Limb (tissue), 2 donors: ENCODE measurements at regions not wholly inside any gene's neighbourhood (a gene's known extent, or its start where the extent isn't known, plus 50 kb on each side); places are given as distances from the start of the nearest gene placed in this dataset.

Source experiments
- DNase-seq, 2 donors: peaks; one replicate each; pipeline ENCODE4 v3.0.0-alpha.2; 2016; ENCODE audit errors: extremely low spot score in 2 of 2

DNA sequence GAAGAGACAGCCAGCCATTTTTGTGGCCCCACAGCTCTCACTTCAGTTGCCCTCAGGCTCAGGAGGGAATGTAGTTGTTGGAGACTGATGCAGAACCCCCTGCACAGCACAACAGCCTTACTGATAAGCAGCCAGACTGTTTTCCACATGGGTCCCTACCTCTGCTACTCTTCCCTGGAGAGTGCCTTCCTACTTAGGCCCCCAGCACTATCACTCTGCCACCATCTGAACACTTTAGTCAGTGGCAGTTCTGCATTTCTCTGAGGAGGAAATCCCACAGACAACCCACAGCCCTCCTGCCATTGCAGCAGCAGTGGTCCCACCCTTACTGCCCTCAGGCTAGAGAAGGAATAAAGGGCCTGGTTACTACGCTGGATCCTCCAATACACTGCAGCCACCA, 61.8 kb upstream of the PTPRD start:
- no peak for DNase-seq

GRCh38 chr9:10678010-10678409, 65.2 kb upstream of the PTPRD start:
- DNase-seq: no peak

GRCh38 chr9:10678790-10679189, 66.0 kb upstream of the PTPRD start:
- no peak for DNase-seq

GRCh38 chr9:10686943-10687342, 74.1 kb upstream of the PTPRD start:
- no peak for DNase-seq

DNA sequence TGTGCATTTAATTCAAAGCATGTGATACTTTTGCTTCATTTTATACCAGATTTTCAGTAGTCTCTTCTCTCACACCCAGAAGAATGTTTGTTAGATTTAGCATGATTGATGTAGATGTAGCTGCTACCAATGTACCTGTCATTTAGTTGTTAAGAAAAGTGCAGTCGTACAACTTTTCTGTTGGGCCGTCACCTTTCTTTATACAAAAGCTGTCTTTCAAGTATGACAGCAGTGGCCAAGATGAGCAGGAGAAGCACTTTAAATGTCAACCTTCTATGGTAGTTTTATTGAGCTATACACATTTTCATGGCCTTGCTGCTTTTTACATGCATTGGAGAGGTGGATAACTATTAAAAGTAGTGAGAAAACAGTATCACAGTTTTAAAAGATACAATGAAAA, 77.7 kb upstream of the PTPRD start:
- DNase-seq: no peak

GRCh38 chr9:10697044-10697443, 84.2 kb upstream of the PTPRD start:
- no peak for DNase-seq

GRCh38 chr9:10700291-10700690, 87.5 kb upstream of the PTPRD start:
- DNase-seq: no peak

DNA sequence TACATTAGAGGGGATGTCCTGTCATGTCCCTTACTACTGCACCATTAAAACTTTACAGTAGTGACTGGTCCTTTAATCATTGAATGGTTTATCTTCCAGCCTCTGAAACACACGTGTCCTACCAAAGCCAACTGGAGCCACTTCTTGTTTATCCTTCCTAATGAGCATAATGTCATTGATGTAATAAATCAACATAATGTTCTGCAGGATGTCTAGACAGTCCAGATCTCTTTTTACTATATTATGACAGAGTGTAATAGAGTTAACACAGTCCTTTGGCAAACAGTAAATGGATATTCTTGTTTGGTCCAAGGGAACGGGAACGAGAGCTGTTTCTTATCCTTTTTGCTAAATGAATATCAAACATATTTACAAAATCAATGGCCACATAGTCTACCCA, 88.1 kb upstream of the PTPRD start:
- no peak for DNase-seq

- DNase-seq: no peak
Measured at GRCh38 chr9:10701906-10702305, 89.1 kb upstream of the PTPRD start.

DNA sequence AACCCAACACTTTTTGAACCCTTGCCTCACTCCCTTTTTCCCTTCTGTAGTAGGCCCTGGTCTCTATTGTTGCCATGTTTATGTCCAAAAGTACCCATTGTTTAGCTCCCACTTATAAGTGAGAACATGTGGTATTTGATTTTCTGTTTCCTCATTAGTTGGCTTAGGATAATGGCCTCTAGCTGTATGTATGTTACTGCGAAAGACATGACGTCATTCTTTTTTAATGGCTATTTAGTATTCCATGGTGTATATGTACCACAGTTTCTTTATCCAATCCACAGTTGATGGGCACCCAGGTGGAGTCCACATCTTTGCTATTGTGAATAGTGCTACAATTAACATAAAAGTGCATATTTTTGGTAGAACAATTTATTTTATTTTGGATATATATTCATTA, 90.3 kb upstream of the PTPRD start:
- no peak for DNase-seq

DNA sequence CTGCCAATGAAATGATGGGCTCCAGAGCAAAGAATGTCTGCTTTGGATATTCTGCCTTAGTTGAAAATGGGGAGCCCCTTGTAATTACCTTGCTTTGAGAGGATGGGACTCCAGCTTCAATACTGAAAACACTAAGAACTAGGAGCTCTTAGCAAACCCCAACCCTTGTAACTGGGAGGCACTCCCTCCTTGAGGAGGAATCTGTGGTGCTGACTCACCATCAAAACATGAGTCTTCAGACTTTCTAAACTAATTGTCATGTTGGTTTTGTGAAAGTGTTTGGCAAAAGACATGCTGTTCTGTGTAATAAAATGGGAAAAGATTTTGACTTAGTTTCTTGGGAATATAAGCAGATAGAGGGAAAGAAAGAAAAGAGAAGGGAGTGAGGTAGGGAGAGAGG, 91.9 kb upstream of the PTPRD start:
- no peak for DNase-seq

DNA sequence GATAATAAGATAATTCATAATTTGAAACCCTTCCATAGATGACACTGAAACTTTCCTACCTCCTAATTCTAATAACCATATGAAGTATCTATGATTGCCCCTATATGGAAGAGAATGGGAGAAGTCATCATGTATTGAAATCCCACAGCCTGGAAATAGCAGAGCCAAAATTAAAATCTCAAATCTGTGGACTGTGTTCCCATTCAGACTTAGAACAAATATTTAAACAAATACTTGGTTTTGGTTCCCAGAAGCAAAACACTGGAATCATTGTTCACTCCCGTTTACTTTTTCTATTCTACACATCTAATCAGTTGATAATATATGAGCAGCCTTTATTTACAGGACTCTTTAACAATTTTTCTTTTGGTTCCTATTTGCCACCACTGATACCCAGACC, 92.6 kb upstream of the PTPRD start:
- no peak for DNase-seq

GRCh38 chr9:10706788-10707187, 94.0 kb upstream of the PTPRD start:
- DNase-seq: no peak

DNA sequence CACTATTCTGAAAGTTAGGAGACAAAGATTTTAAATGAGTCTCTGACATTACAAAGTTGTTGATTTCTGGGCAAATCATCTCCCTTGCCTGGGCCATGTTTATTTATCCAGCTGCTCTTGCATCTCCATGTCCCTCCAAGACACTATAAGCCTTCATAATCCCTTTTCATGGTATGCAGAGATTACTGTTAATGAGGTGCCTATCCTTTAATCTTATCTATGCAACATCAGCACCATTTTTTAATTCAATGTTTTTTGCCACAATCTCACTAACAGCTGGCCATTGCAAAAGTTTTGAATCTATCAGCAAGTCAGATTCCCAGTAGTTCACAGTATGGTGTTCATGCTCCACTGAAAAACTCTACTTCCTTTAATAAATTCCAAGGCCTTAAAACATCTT, 108.5 kb upstream of the PTPRD start:
- DNase-seq: no peak

DNA sequence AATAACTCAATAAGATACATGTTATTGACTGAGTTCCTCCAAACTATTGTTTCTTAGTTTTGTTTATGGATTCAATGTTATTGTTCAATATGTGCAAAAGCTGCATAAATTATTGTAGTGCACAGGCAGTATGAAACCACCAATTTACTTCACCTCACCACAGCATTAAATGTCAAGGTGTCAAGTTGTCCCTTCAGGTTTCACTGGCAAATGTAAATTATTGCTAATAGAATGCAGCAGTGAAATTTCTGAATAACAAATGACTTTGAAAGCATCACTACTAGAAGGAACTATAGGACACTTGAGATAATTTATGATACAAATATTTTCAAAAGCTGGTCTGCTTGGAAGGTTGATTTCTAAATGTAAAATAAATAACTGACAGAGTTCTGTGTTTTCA, 116.4 kb upstream of the PTPRD start:
- DNase-seq: no peak

- no peak for DNase-seq
Measured at GRCh38 chr9:10744669-10745068, 131.9 kb upstream of the PTPRD start.

DNA sequence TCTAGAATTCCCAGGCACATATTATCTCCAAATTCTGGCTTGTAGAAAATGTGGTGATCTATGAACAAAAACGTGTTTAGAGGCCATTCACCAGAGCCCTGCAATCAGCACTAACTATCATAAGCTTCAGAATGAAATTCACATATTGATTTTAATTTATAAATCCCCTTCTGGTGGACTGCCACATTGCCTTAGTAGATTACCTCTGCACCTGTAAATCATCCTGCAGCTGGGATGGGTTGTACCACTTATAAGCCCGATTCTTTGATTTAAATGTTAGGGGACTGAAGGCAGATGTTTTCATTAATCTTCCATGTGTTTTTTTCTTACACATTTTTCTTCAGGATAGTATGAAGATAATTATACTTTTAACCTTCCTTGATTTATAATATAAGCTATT, 140.7 kb upstream of the PTPRD start:
- no peak for DNase-seq

GRCh38 chr9:10764481-10764880, 151.7 kb upstream of the PTPRD start:
- DNase-seq: no peak

GRCh38 chr9:10773136-10773535, 160.3 kb upstream of the PTPRD start:
- no peak for DNase-seq

GRCh38 chr9:10774051-10774450, 161.2 kb upstream of the PTPRD start:
- DNase-seq: no peak

GRCh38 chr9:10785255-10785654, 172.5 kb upstream of the PTPRD start:
- DNase-seq: no peak

- no peak for DNase-seq
Measured at GRCh38 chr9:10793306-10793705, 180.5 kb upstream of the PTPRD start.

GRCh38 chr9:10804486-10804885, 191.7 kb upstream of the PTPRD start:
- no peak for DNase-seq

- DNase-seq: no peak
Measured at GRCh38 chr9:10806868-10807267, 194.1 kb upstream of the PTPRD start.

- no peak for DNase-seq
Measured at GRCh38 chr9:10818206-10818605, 205.4 kb upstream of the PTPRD start.
